ENCODE measurements at regions not wholly inside any gene's neighbourhood (a gene's known extent, or its start where the extent isn't known, plus 50 kb on each side); places are given as distances from the start of the nearest gene placed in this dataset.
A peak's percentile ranks its signal among the peaks of the same experiment; 100 is the strongest.

GRCh38 chr6:112427499-112427898, 80.4 kb downstream of the RFPL4B start:
- no peak overlapping the region for H3K4me3 ChIP-seq (replicated peaks; ENCODE audit: low read depth, low read length)
- DNase-seq (ENCODE audit: extremely low read depth, low read depth) = no peak
- no peak for TF ChIP-seq CTCF (IDR thresholded peaks at IDR 0.05; ENCODE audit: low read depth, low read length, missing control alignments)

- H3K4me3 ChIP-seq (replicated peaks; ENCODE audit: low read depth, low read length) = no peak overlapping the region
- TF ChIP-seq CTCF (IDR thresholded peaks at IDR 0.05; ENCODE audit: low read depth, low read length, missing control alignments) = no peak
- no peak for DNase-seq (ENCODE audit: extremely low read depth, low read depth)
These were observed 81.3 kb downstream of the RFPL4B start for GRCh38 chr6:112428477-112428876.

- TF ChIP-seq CTCF (IDR thresholded peaks at IDR 0.05; ENCODE audit: low read depth, low read length, missing control alignments) = peak; percentile 12
- H3K4me3 ChIP-seq (replicated peaks; ENCODE audit: low read depth, low read length) = no peak overlapping the region
- DNase-seq (ENCODE audit: extremely low read depth, low read depth) = no peak
These were observed 82.1 kb downstream of the RFPL4B start for GRCh38 chr6:112429226-112429625.

GRCh38 chr6:112431803-112432202, 84.7 kb downstream of the RFPL4B start:
- no peak for TF ChIP-seq CTCF (IDR thresholded peaks at IDR 0.05; ENCODE audit: low read depth, low read length, missing control alignments)
- no peak overlapping the region for H3K4me3 ChIP-seq (replicated peaks; ENCODE audit: low read depth, low read length)
- DNase-seq (ENCODE audit: extremely low read depth, low read depth) = no peak

GRCh38 chr6:112432853-112433252, 85.7 kb downstream of the RFPL4B start:
- TF ChIP-seq CTCF (IDR thresholded peaks at IDR 0.05; ENCODE audit: low read depth, low read length, missing control alignments) = no peak
- DNase-seq (ENCODE audit: extremely low read depth, low read depth) = no peak
- no peak overlapping the region for H3K4me3 ChIP-seq (replicated peaks; ENCODE audit: low read depth, low read length)

GRCh38 chr6:112433457-112433856, 86.3 kb downstream of the RFPL4B start:
- no peak overlapping the region for H3K4me3 ChIP-seq (replicated peaks; ENCODE audit: low read depth, low read length)
- no peak for DNase-seq (ENCODE audit: extremely low read depth, low read depth)
- no peak for TF ChIP-seq CTCF (IDR thresholded peaks at IDR 0.05; ENCODE audit: low read depth, low read length, missing control alignments)

GRCh38 chr6:112434896-112435435, 87.8 kb downstream of the RFPL4B start:
- TF ChIP-seq CTCF (IDR thresholded peaks at IDR 0.05; ENCODE audit: low read depth, low read length, missing control alignments) = no peak
- no peak for DNase-seq (ENCODE audit: extremely low read depth, low read depth)
- no peak overlapping the region for H3K4me3 ChIP-seq (replicated peaks; ENCODE audit: low read depth, low read length)
